GM18867 (cell line): ENCODE measurements at regions not wholly inside any gene's neighbourhood (a gene's known extent, or its start where the extent isn't known, plus 50 kb on each side); places are given as distances from the start of the nearest gene placed in this dataset.

Experiments used
- ATAC-seq: cut with Tn5 transposase; IDR thresholded peaks from one replicate; pipeline ENCODE4 v1.9.1; 2021; ENCODE audit warnings: mild to moderate bottlenecking, moderate library complexity; ENCODE audit not compliant: unreplicated experiment

GRCh38 chr18:44187090-44187489, 493.6 kb upstream of the SETBP1 start:
- ATAC-seq, result no peak

GRCh38 chr18:44195394-44196140, 485.1 kb upstream of the SETBP1 start:
- ATAC-seq, result no peak

GRCh38 chr18:44197832-44198611, 482.7 kb upstream of the SETBP1 start:
- ATAC-seq, result no peak

- no peak for ATAC-seq
Observed at GRCh38 chr18:44198612-44199284, 481.9 kb upstream of the SETBP1 start.

- ATAC-seq, result no peak
Observed at GRCh38 chr18:44213293-44213692, 467.4 kb upstream of the SETBP1 start.

GRCh38 chr18:44214396-44214795, 466.3 kb upstream of the SETBP1 start:
- ATAC-seq, result no peak

GRCh38 chr18:44216169-44216568, 464.5 kb upstream of the SETBP1 start:
- ATAC-seq, result no peak

GRCh38 chr18:44227501-44227900, 453.2 kb upstream of the SETBP1 start:
- no peak for ATAC-seq

GRCh38 chr18:44229693-44230108, 451.0 kb upstream of the SETBP1 start:
- ATAC-seq, result no peak

- no peak for ATAC-seq
Observed at GRCh38 chr18:44231936-44232335, 448.8 kb upstream of the SETBP1 start.

- ATAC-seq, result no peak
Observed at GRCh38 chr18:44232500-44232899, 448.2 kb upstream of the SETBP1 start.

GRCh38 chr18:44238454-44238853, 442.2 kb upstream of the SETBP1 start:
- no peak for ATAC-seq

GRCh38 chr18:44238911-44239310, 441.8 kb upstream of the SETBP1 start:
- no peak for ATAC-seq

- no peak for ATAC-seq
Observed at GRCh38 chr18:44241020-44241419, 439.7 kb upstream of the SETBP1 start.

- ATAC-seq, result no peak
Observed at GRCh38 chr18:44245019-44245418, 435.7 kb upstream of the SETBP1 start.

GRCh38 chr18:44246001-44246400, 434.7 kb upstream of the SETBP1 start:
- ATAC-seq, result no peak

GRCh38 chr18:44258086-44258485, 422.6 kb upstream of the SETBP1 start:
- ATAC-seq, result no peak

- no peak for ATAC-seq
Observed at GRCh38 chr18:44258576-44258975, 422.1 kb upstream of the SETBP1 start.

- no peak for ATAC-seq
Observed at GRCh38 chr18:44259610-44260009, 421.1 kb upstream of the SETBP1 start.

- ATAC-seq, result no peak
Observed at GRCh38 chr18:44265437-44265836, 415.3 kb upstream of the SETBP1 start.

GRCh38 chr18:44273298-44273697, 407.4 kb upstream of the SETBP1 start:
- ATAC-seq, result no peak

GRCh38 chr18:44280479-44280878, 400.2 kb upstream of the SETBP1 start:
- no peak for ATAC-seq
